Osteocyte (in vitro differentiated cells): ENCODE measurements at regions not wholly inside any gene's neighbourhood (a gene's known extent, or its start where the extent isn't known, plus 50 kb on each side); places are given as distances from the start of the nearest gene placed in this dataset.
A peak's percentile ranks its signal among the peaks of the same experiment; 100 is the strongest.

ENCODE experiments used
- DNase-seq: peaks from one replicate; pipeline ENCODE4 v3.0.0; 2021; ENCODE audit warnings: mixed read lengths; ENCODE audit not compliant: unreplicated experiment; ENCODE audit errors: extremely low spot score
- H3K27ac Mint-ChIP-seq: one replicate; pipeline ENCODE4 v1.8.0; 2021; ENCODE audit warnings: mild to moderate bottlenecking, mixed read lengths; ENCODE audit not compliant: unreplicated experiment
- H3K27me3 Mint-ChIP-seq: one replicate; pipeline ENCODE4 v1.8.0; 2021; ENCODE audit warnings: mixed read lengths; ENCODE audit not compliant: unreplicated experiment
- H3K36me3 Mint-ChIP-seq: one replicate; pipeline ENCODE4 v1.8.0; 2021; ENCODE audit warnings: mixed read lengths; ENCODE audit not compliant: unreplicated experiment
- H3K4me1 Mint-ChIP-seq: one replicate; pipeline ENCODE4 v1.8.0; 2021; ENCODE audit warnings: mixed read lengths; ENCODE audit not compliant: unreplicated experiment
- H3K4me3 Mint-ChIP-seq: one replicate; pipeline ENCODE4 v1.8.0; 2021; ENCODE audit warnings: mild to moderate bottlenecking, moderate library complexity, mixed read lengths; ENCODE audit not compliant: unreplicated experiment
- H3K9me3 Mint-ChIP-seq: one replicate; pipeline ENCODE4 v1.8.0; 2021; ENCODE audit warnings: mixed read lengths; ENCODE audit not compliant: unreplicated experiment
- TF ChIP-seq, protein P1 (sequence below): fragments of 200-600 bp; sonication (generic); IDR thresholded peaks from 2 replicates; pipeline ENCODE4 v1.5.0; 2021; ENCODE audit warnings: antibody characterized with exemption, mild to moderate bottlenecking, moderate library complexity

DNA sequence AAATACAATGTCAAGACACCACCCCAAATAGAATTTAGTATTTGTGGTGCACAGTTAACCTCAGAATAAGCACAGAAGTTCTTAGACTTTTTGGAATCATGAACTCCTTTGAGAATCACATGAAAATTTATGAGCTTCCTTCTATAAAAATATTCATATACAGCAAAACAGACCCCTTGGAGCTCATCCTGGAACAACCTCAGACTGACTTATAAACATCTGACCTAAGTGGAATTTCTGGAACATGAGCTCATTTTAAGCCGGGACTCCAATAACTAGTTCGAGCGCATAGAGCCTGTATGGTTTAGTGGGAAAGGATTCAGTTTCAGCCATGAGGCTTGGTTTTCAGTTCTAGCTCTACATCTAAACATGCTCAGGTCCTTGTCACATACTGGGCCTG is 192.3 kb downstream of the DEPDC1B start:
- H3K27ac Mint-ChIP-seq, result peak overlapping the region; percentile 74
- H3K4me1 Mint-ChIP-seq, result peaks cover 41% of the 10 kb centered on the region
- TF ChIP-seq, protein P1, sequence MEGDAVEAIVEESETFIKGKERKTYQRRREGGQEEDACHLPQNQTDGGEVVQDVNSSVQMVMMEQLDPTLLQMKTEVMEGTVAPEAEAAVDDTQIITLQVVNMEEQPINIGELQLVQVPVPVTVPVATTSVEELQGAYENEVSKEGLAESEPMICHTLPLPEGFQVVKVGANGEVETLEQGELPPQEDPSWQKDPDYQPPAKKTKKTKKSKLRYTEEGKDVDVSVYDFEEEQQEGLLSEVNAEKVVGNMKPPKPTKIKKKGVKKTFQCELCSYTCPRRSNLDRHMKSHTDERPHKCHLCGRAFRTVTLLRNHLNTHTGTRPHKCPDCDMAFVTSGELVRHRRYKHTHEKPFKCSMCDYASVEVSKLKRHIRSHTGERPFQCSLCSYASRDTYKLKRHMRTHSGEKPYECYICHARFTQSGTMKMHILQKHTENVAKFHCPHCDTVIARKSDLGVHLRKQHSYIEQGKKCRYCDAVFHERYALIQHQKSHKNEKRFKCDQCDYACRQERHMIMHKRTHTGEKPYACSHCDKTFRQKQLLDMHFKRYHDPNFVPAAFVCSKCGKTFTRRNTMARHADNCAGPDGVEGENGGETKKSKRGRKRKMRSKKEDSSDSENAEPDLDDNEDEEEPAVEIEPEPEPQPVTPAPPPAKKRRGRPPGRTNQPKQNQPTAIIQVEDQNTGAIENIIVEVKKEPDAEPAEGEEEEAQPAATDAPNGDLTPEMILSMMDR, result no peak
- H3K9me3 Mint-ChIP-seq, result no peaks in the 10 kb centered on the region
- H3K4me3 Mint-ChIP-seq, result no peak overlapping the region
- no peaks in the 10 kb centered on the region for H3K36me3 Mint-ChIP-seq
- no peak for DNase-seq
- no peaks in the 10 kb centered on the region for H3K27me3 Mint-ChIP-seq

DNA sequence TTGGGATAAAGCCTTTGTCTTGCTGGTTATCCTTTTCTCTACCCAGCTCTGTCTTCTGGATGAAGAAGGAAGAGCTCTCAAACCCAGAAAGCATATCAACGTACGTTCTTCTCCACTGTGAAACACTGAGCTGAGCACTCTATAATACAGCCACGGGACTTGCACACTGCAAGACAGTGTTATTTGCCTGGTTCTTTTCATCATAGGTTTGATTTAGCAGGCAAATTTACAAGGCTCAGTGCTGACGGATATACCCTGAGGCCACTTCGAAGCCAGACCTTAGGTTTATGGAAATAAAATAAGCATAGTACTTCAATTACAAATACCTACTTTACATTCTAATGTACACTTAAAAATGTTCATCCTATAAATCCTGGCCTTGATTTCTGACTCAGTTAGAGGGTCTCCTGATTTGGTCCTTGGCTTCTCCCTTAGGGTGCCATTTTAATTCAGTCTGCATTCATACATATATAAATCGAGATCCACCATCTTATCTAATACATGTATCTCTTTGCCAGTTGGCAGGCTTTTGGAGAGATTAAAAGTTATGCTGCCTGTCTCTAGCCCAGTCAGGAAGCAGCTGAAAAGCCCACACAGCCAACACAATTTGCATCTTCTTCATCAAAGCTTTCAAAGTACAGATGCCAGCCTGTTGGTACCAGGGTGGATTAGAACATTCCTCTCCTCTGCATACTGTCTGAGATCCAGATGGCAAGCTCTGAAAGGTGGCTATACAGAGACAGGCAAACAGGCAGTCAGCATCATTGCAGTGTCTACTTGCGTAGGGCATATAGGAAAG is 194.4 kb downstream of the DEPDC1B start:
- Mint-ChIP-seq H3K9me3 (no peaks in the 10 kb centered on the region), H3K27me3 (no peaks in the 10 kb centered on the region), H3K4me1 (peaks cover 37% of the 10 kb centered on the region), H3K36me3 (no peaks in the 10 kb centered on the region), H3K4me3 (no peak overlapping the region), H3K27ac (no peak overlapping the region)
- no peak for DNase-seq
- TF ChIP-seq, protein P1, result no peak

DNA sequence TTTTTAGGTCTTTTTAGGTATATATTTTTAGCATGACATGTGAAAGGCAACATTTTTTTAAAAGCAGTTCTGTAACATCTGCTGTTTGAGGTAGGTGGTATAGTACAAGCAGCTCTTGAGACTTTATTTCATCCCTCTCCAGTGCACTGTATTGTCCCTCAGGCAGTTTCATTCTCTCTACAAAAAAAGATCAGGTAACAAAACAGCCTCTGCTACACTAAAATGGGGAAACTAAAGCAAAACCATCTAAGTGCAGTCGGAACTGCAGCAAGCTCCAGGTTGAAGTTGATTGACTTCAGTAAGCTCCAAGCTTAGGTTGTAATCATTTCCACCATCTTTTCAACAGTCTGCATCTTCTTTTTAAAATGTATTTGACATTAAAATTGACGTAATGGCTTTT is 195.6 kb downstream of the DEPDC1B start:
- Mint-ChIP-seq H3K4me3 (no peak overlapping the region), H3K4me1 (peaks cover 32% of the 10 kb centered on the region), H3K27me3 (no peaks in the 10 kb centered on the region), H3K27ac (no peak overlapping the region), H3K36me3 (no peaks in the 10 kb centered on the region), H3K9me3 (no peaks in the 10 kb centered on the region)
- DNase-seq, result no peak
- TF ChIP-seq, protein P1, result no peak

DNA sequence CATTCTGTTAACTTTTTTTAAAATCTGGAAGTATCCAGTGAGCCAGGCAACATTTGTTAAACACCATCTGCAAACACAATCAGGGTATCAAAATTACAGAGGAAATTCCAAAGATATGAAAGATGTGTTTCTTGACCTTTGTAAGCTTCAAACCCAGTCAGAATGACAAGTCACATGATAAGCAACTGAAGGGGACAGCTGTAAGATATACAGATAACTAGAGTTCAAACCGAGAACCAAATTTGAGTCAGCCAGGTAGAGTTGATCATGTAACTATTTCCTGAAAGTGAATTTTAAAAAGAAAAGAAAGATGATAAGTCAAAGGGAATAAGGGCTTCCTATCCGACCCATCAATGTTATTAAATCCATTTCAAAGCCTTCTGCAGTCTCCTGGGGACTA is 196.2 kb downstream of the DEPDC1B start:
- peaks cover 36% of the 10 kb centered on the region for H3K4me1 Mint-ChIP-seq
- no peaks in the 10 kb centered on the region for H3K27me3 Mint-ChIP-seq
- no peak for DNase-seq
- no peaks in the 10 kb centered on the region for H3K9me3 Mint-ChIP-seq
- no peak overlapping the region for H3K27ac Mint-ChIP-seq
- H3K36me3 Mint-ChIP-seq, result no peaks in the 10 kb centered on the region
- TF ChIP-seq, protein P1, result no peak
- H3K4me3 Mint-ChIP-seq, result no peak overlapping the region

DNA sequence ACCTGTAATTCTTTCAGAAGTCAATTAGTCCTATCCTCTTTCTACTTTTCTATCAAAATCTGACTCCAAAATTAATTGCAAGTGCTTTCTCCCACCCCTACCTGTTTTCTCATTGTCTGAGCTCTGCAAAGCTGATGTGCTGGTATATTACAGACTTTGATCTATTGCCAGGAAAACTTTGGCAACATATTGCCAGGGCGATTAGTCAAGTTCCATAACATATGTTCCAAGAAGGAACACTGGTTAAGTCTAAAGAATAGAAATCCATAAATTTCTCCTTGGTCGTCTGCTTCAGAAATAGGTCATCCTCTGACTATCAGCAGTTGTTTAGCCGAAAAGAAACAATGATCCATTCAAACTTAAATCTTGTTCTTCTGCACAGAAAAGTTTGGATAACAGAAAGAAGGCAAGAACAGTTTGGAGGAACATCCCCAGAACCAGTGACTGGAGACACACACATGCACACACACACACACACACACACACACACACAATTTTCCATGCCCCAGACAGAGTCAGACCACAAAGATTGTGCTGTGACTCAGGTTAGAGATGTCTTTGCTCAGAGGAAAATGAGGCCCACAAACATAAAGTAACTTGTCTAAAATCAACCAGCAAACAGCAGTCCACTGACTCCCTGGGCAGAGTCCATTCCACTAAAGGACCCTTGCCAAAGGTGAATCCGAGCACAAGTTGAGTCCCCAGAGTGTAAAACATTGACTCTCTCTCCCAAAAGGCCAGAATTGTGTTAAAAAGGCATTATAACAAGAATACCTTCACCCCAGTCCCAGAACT is 202.1 kb downstream of the DEPDC1B start:
- no peak overlapping the region for H3K4me3 Mint-ChIP-seq
- H3K27me3 Mint-ChIP-seq, result no peaks in the 10 kb centered on the region
- no peaks in the 10 kb centered on the region for H3K36me3 Mint-ChIP-seq
- H3K9me3 Mint-ChIP-seq, result no peaks in the 10 kb centered on the region
- peaks cover 64% of the 10 kb centered on the region for H3K4me1 Mint-ChIP-seq
- H3K27ac Mint-ChIP-seq, result peak overlapping the region; percentile 71
- TF ChIP-seq, protein P1, result no peak
- no peak for DNase-seq
